UCSD-AML1 (cell line): ENCODE measurements at regions not wholly inside any gene's neighbourhood (a gene's known extent, or its start where the extent isn't known, plus 50 kb on each side); places are given as distances from the start of the nearest gene placed in this dataset.

Experiments
- DNase-seq: peaks from one replicate; lab custom pipeline; 2025; ENCODE audit not compliant: unreplicated experiment; lab: John Stamatoyannopoulos, UW

GRCh38 chr11:115077740-115078139 lies 399.4 kb downstream of the NXPE2 start:
- no peak for DNase-seq

GRCh38 chr11:115078461-115079438 lies 400.4 kb downstream of the NXPE2 start:
- no peak for DNase-seq

- DNase-seq, result no peak
Observed at GRCh38 chr11:115080923-115081680, 402.8 kb downstream of the NXPE2 start.

- no peak for DNase-seq
Observed at GRCh38 chr11:115081972-115082371, 403.6 kb downstream of the NXPE2 start.

GRCh38 chr11:115083144-115083806 lies 404.9 kb downstream of the NXPE2 start:
- DNase-seq, result no peak

GRCh38 chr11:115084231-115084630 lies 405.9 kb downstream of the NXPE2 start:
- DNase-seq, result no peak

GRCh38 chr11:115085461-115086210 lies 407.3 kb downstream of the NXPE2 start:
- DNase-seq, result no peak

- no peak for DNase-seq
Observed at GRCh38 chr11:115087791-115088190, 409.5 kb downstream of the NXPE2 start.

- DNase-seq, result no peak
Observed at GRCh38 chr11:115092516-115092915, 411.7 kb downstream of the CADM1 start.

GRCh38 chr11:115097796-115098408 lies 406.3 kb downstream of the CADM1 start:
- no peak for DNase-seq

GRCh38 chr11:115100706-115101105 lies 403.5 kb downstream of the CADM1 start:
- DNase-seq, result no peak

- DNase-seq, result no peak
Observed at GRCh38 chr11:115103921-115104320, 400.3 kb downstream of the CADM1 start.

GRCh38 chr11:115104851-115105453 lies 399.3 kb downstream of the CADM1 start:
- no peak for DNase-seq

- DNase-seq, result no peak
Observed at GRCh38 chr11:115111066-115111465, 393.1 kb downstream of the CADM1 start.

GRCh38 chr11:115112754-115113153 lies 391.5 kb downstream of the CADM1 start:
- DNase-seq, result no peak

- no peak for DNase-seq
Observed at GRCh38 chr11:115117956-115118493, 386.2 kb downstream of the CADM1 start.

GRCh38 chr11:115119146-115119545 lies 385.1 kb downstream of the CADM1 start:
- DNase-seq, result no peak
